ENCODE measurements at regions not wholly inside any gene's neighbourhood (a gene's known extent, or its start where the extent isn't known, plus 50 kb on each side); places are given as distances from the start of the nearest gene placed in this dataset.

- H3K36me3 ChIP-seq (ENCODE audit: low read depth), result no peaks in the 10 kb centered on the region
- intact Hi-C loops (cut with DNase I, micrococcal nuclease), result no loop called here
- TF ChIP-seq, protein P1, sequence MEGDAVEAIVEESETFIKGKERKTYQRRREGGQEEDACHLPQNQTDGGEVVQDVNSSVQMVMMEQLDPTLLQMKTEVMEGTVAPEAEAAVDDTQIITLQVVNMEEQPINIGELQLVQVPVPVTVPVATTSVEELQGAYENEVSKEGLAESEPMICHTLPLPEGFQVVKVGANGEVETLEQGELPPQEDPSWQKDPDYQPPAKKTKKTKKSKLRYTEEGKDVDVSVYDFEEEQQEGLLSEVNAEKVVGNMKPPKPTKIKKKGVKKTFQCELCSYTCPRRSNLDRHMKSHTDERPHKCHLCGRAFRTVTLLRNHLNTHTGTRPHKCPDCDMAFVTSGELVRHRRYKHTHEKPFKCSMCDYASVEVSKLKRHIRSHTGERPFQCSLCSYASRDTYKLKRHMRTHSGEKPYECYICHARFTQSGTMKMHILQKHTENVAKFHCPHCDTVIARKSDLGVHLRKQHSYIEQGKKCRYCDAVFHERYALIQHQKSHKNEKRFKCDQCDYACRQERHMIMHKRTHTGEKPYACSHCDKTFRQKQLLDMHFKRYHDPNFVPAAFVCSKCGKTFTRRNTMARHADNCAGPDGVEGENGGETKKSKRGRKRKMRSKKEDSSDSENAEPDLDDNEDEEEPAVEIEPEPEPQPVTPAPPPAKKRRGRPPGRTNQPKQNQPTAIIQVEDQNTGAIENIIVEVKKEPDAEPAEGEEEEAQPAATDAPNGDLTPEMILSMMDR (IDR thresholded peaks at IDR 0.05), result no peak
- no peak for DNase-seq
- H3K4me1 ChIP-seq (ENCODE audit: low read depth), result no peaks in the 10 kb centered on the region
- H3K9me3 ChIP-seq, result peaks cover 5% of the 10 kb centered on the region
- H3K4me3 ChIP-seq, result no peak overlapping the region
- ATAC-seq, result no peak
Measured at GRCh38 chr15:79230766-79231165, 51.8 kb upstream of the ANKRD34C start.

DNA sequence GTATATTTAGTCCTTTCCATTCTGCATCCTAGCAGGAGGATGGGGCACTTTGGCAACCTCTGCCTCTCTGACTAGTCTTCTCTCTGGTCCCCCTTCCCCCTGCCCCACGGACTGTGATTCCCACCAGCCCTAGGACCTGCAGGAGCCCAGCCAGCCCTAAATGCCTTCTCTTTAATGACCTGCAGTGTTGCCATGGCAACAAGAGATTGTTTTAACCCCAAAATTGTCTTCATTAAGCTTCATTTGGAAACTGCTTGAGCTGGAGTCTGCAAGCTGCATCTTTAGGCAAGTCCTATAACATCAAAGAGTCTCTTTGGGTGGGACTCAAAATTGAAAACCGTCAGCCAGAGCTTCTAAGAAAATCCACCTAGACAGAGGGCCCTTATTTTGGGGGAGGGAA is 59.7 kb upstream of the ANKRD34C start:
- no peaks in the 10 kb centered on the region for H3K36me3 ChIP-seq (ENCODE audit: low read depth)
- no peaks in the 10 kb centered on the region for H3K4me1 ChIP-seq (ENCODE audit: low read depth)
- H3K9me3 ChIP-seq, result no peaks in the 10 kb centered on the region
- DNase-seq, result no peak
- no peak overlapping the region for H3K4me3 ChIP-seq
- TF ChIP-seq, protein P1 (IDR thresholded peaks at IDR 0.05), result no peak
- intact Hi-C loops (cut with DNase I, micrococcal nuclease), result no loop called here
- no peak for ATAC-seq

DNA sequence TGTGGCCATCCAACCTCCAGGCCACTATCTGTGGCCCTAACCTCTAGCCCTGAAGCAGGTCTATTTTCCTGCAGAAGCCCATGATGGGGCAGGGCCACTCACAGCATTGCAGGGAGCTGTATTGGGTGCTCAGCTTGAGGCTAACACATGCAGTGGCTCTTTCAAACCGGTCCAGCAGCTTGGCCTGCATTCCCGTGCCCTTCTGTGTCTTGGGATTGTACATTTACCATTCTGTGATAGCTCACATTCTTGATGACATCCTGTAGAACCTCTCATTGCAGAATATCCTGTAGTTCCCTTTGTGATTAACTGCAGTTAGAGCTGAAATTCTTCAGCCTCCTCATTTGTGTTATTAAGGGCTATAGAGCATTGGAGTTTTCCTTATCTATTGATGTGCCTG is 60.8 kb upstream of the ANKRD34C start:
- no peak for DNase-seq
- Histone ChIP-seq H3K4me3 (no peak overlapping the region), H3K9me3 (peaks cover 4% of the 10 kb centered on the region), H3K4me1 (ENCODE audit: low read depth) (no peaks in the 10 kb centered on the region), H3K36me3 (ENCODE audit: low read depth) (no peaks in the 10 kb centered on the region)
- ATAC-seq, result no peak
- intact Hi-C loops (cut with DNase I, micrococcal nuclease), result no loop called here
- TF ChIP-seq, protein P1 (IDR thresholded peaks at IDR 0.05), result no peak

DNA sequence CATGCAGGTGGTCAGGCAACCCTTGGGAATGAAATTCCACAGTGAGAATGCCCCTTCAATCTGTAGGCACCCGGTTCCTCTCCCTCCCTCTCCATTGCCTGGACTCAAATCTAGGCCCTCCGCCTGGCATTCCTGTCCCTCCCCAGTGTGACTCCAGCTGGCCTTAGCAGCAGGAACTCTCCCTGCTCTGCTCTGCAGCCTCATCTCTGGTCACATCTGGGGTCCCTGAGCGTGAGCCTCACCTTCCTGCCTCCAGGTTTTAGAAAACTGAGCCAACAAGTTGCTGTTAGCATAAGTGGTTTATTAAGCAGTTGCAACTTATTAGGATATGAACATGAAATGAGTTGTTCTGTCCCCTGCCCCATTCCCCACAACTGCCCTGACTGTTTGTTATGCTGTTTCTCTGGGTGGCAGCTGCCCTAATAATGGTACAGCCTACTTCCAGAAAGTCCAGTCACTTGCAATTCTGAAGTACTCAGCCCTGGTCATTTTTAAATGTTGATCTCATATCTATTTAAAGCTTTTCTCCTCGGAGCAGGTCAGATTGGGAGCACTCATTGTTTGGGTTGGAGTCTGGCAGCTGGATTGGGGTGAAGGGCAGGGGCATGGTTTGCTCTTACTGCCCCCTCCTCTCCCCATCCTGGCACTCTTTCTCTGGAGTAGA is 63.0 kb upstream of the ANKRD34C start:
- H3K4me3 ChIP-seq, result no peak overlapping the region
- H3K9me3 ChIP-seq, result peaks cover 4% of the 10 kb centered on the region
- ATAC-seq (no peak), DNase-seq (no peak)
- intact Hi-C loops (cut with DNase I, micrococcal nuclease), result no loop called here
- H3K36me3 ChIP-seq (ENCODE audit: low read depth), result no peaks in the 10 kb centered on the region
- TF ChIP-seq, protein P1 (IDR thresholded peaks at IDR 0.05), result no peak
- H3K4me1 ChIP-seq (ENCODE audit: low read depth), result no peaks in the 10 kb centered on the region

DNA sequence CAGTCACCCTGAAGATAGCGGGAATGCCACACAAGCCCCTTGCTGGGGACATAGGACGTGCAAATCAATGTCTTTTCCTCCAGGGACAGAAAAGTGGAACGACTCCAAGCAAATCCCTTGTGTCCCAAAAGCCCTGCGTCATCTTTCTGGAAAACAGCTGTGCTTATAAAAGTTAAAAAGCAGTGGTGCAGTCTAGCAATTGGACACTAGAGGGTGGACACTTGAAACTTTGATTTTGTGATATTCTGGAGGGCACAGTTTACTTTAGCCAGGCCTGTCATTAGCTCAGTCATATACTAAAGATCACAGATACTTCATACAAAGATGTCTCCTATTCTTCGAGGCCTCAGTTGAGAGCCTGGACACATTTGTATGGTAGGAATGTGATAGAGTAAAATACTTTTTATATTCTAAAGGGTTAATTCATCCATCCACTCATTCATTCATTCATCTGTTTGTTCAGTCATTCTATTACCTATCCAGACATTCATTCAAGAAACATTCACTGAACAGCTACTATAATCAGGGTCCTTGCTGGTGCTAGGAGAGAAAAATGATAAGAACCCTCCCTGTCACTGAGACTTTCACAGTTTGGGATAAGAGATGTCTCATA is 63.8 kb upstream of the ANKRD34C start:
- no peak overlapping the region for H3K4me3 ChIP-seq
- TF ChIP-seq, protein P1 (IDR thresholded peaks at IDR 0.05), result no peak
- H3K9me3 ChIP-seq, result peaks cover 4% of the 10 kb centered on the region
- no peaks in the 10 kb centered on the region for H3K36me3 ChIP-seq (ENCODE audit: low read depth)
- ATAC-seq, result no peak
- no peak for DNase-seq
- intact Hi-C loops (cut with DNase I, micrococcal nuclease), result no loop called here
- H3K4me1 ChIP-seq (ENCODE audit: low read depth), result no peaks in the 10 kb centered on the region
